KMS-11 (cell line): ENCODE measurements at regions not wholly inside any gene's neighbourhood (a gene's known extent, or its start where the extent isn't known, plus 50 kb on each side); places are given as distances from the start of the nearest gene placed in this dataset.

Experiments
- H2AFZ ChIP-seq: fragments of 200-600 bp; sonication (generic); 2 replicates; pipeline ENCODE4 v1.6.1; 2016; ENCODE audit warnings: antibody characterized with exemption, mixed run types, low read depth
- H3K27ac ChIP-seq: fragments of 200-600 bp; sonication (generic); 2 replicates; pipeline ENCODE4 v1.6.1; 2016; ENCODE audit warnings: mild to moderate bottlenecking, mixed run types
- H3K27me3 ChIP-seq: fragments of 200-600 bp; sonication (generic); 2 replicates; pipeline ENCODE4 v1.6.1; 2017; ENCODE audit warnings: mild to moderate bottlenecking, low read depth, mixed run types, moderate library complexity; ENCODE audit not compliant: insufficient read depth
- H3K36me3 ChIP-seq: fragments of 200-600 bp; sonication (generic); 2 replicates; pipeline ENCODE4 v1.6.1; 2017; ENCODE audit warnings: mild to moderate bottlenecking, mixed run types; ENCODE audit not compliant: insufficient read depth
- H3K4me1 ChIP-seq: fragments of 200-600 bp; sonication (generic); 2 replicates; pipeline ENCODE4 v1.6.1; 2016; ENCODE audit warnings: mild to moderate bottlenecking, low read depth, mixed run types; ENCODE audit not compliant: poor library complexity, severe bottlenecking
- H3K4me2 ChIP-seq: fragments of 200-600 bp; sonication (generic); 2 replicates; pipeline ENCODE4 v1.7.0; 2016; ENCODE audit warnings: mild to moderate bottlenecking, mixed run types
- H3K4me3 ChIP-seq: fragments of 200-600 bp; sonication (generic); IDR thresholded peaks from 2 replicates; pipeline ENCODE4 v1.6.1; 2017; ENCODE audit warnings: low read depth, low read length, mixed read lengths; ENCODE audit not compliant: insufficient read depth
- H3K79me2 ChIP-seq: fragments of 200-600 bp; sonication (generic); 2 replicates; pipeline ENCODE4 v1.6.1; 2016; ENCODE audit warnings: low read depth, mixed run types; ENCODE audit not compliant: insufficient read depth
- H3K9ac ChIP-seq: fragments of 200-600 bp; sonication (generic); 2 replicates; pipeline ENCODE4 v1.6.1; 2016; ENCODE audit warnings: mild to moderate bottlenecking, mixed run types
- H4K20me1 ChIP-seq: fragments of 200-600 bp; sonication (generic); 2 replicates; pipeline ENCODE4 v1.6.1; 2016; ENCODE audit warnings: mild to moderate bottlenecking, mixed run types; ENCODE audit not compliant: insufficient read depth
- CTCF ChIP-seq: fragments of 200-600 bp; sonication (generic); conservative IDR thresholded peaks from 2 replicates; pipeline ENCODE4 v1.6.1; 2017; ENCODE audit warnings: low read depth, mild to moderate bottlenecking, antibody characterized with exemption, low read length, moderate library complexity, mixed read lengths

GRCh38 chr2:217060951-217061547 lies 201.2 kb upstream of the TNP1 start:
- no peak overlapping the region for H3K4me2 ChIP-seq
- H3K79me2 ChIP-seq: no peaks in the 10 kb centered on the region
- no peaks in the 10 kb centered on the region for H4K20me1 ChIP-seq
- no peak overlapping the region for H3K27ac ChIP-seq
- no peaks in the 10 kb centered on the region for H3K27me3 ChIP-seq
- H3K36me3 ChIP-seq: no peaks in the 10 kb centered on the region
- H3K4me3 ChIP-seq: no peak overlapping the region
- H2AFZ ChIP-seq: no peak overlapping the region
- TF ChIP-seq CTCF: no peak
- H3K9ac ChIP-seq: no peak overlapping the region
- no peaks in the 10 kb centered on the region for H3K4me1 ChIP-seq

GRCh38 chr2:217060516-217060915 lies 200.7 kb upstream of the TNP1 start:
- Histone ChIP-seq H3K4me2 (no peak overlapping the region), H3K27ac (no peak overlapping the region), H4K20me1 (no peaks in the 10 kb centered on the region), H3K36me3 (no peaks in the 10 kb centered on the region), H3K27me3 (no peaks in the 10 kb centered on the region), H2AFZ (no peak overlapping the region), H3K79me2 (no peaks in the 10 kb centered on the region), H3K9ac (no peak overlapping the region), H3K4me3 (no peak overlapping the region), H3K4me1 (no peaks in the 10 kb centered on the region)
- TF ChIP-seq CTCF: no peak

- H3K4me3 ChIP-seq: no peak overlapping the region
- no peaks in the 10 kb centered on the region for H3K36me3 ChIP-seq
- no peak overlapping the region for H3K9ac ChIP-seq
- no peak overlapping the region for H3K4me2 ChIP-seq
- no peaks in the 10 kb centered on the region for H3K79me2 ChIP-seq
- no peak overlapping the region for H2AFZ ChIP-seq
- no peaks in the 10 kb centered on the region for H3K4me1 ChIP-seq
- no peak overlapping the region for H3K27ac ChIP-seq
- no peak for TF ChIP-seq CTCF
- no peaks in the 10 kb centered on the region for H4K20me1 ChIP-seq
- no peaks in the 10 kb centered on the region for H3K27me3 ChIP-seq
Measured at GRCh38 chr2:217058791-217059755, 199.2 kb upstream of the TNP1 start.

GRCh38 chr2:217057773-217058172 lies 197.9 kb upstream of the TNP1 start:
- no peak for TF ChIP-seq CTCF
- H3K27me3 ChIP-seq: no peaks in the 10 kb centered on the region
- no peak overlapping the region for H3K4me2 ChIP-seq
- H3K79me2 ChIP-seq: no peaks in the 10 kb centered on the region
- H3K36me3 ChIP-seq: no peaks in the 10 kb centered on the region
- no peak overlapping the region for H3K4me3 ChIP-seq
- H3K27ac ChIP-seq: no peak overlapping the region
- no peaks in the 10 kb centered on the region for H4K20me1 ChIP-seq
- H3K9ac ChIP-seq: no peak overlapping the region
- no peak overlapping the region for H2AFZ ChIP-seq
- H3K4me1 ChIP-seq: no peaks in the 10 kb centered on the region
